22Rv1 (cell line): ENCODE measurements at regions not wholly inside any gene's neighbourhood (a gene's known extent, or its start where the extent isn't known, plus 50 kb on each side); places are given as distances from the start of the nearest gene placed in this dataset.
"Not testable (repeated sequence)": the region's sequence is repeated elsewhere in the genome, so short reads cannot be mapped to it uniquely, and the experiment has no call there.

Source experiments
- H3K27ac ChIP-seq: fragments of 450-650 bp; 2 replicates; pipeline ENCODE4 v1.5.1; 2017
- ZFX ChIP-seq: fragments of 450-650 bp; IDR thresholded peaks from 2 replicates; pipeline ENCODE4 v1.6.1; 2017; ENCODE audit warnings: antibody characterized with exemption, borderline replicate concordance
- TF ChIP-seq, protein P1 (sequence below): fragments of 450-650 bp; IDR thresholded peaks from 2 replicates; pipeline ENCODE4 v1.5.1; 2017; ENCODE audit warnings: mild to moderate bottlenecking

DNA sequence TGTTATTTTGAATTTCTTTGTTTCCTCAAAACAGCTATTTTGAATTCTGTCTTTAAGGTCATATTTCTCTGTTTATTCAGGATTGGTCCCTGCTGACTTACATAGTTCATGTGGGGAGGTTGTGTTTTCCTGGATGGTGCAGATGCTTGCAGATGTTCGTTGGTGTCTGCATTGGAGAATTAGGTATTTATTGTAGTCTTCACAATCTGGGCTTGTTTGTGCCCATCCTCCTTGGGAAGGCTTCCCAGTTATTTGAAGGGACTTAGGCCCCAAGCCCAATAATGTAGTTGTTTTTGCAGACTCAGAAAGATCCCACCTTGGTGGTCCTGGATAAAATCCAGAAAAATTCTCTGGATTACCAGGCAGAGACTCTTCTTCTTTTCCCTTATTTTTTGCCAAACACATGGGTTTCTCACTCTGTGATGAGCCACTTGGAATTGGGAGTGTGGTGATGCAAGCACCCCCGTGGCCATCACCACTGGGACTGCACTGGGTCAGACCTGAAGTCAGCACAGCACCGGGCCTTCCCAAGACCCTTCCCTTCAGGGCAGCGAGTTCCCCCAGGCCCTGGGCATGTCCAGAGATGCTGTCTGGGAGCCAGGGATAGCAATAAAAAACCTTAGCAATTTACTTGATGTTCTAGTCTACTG lies 81.6 kb upstream of the EZR start:
- TF ChIP-seq, protein P1, sequence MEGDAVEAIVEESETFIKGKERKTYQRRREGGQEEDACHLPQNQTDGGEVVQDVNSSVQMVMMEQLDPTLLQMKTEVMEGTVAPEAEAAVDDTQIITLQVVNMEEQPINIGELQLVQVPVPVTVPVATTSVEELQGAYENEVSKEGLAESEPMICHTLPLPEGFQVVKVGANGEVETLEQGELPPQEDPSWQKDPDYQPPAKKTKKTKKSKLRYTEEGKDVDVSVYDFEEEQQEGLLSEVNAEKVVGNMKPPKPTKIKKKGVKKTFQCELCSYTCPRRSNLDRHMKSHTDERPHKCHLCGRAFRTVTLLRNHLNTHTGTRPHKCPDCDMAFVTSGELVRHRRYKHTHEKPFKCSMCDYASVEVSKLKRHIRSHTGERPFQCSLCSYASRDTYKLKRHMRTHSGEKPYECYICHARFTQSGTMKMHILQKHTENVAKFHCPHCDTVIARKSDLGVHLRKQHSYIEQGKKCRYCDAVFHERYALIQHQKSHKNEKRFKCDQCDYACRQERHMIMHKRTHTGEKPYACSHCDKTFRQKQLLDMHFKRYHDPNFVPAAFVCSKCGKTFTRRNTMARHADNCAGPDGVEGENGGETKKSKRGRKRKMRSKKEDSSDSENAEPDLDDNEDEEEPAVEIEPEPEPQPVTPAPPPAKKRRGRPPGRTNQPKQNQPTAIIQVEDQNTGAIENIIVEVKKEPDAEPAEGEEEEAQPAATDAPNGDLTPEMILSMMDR = no peak
- TF ChIP-seq ZFX = no peak
- H3K27ac ChIP-seq = no peak overlapping the region

DNA sequence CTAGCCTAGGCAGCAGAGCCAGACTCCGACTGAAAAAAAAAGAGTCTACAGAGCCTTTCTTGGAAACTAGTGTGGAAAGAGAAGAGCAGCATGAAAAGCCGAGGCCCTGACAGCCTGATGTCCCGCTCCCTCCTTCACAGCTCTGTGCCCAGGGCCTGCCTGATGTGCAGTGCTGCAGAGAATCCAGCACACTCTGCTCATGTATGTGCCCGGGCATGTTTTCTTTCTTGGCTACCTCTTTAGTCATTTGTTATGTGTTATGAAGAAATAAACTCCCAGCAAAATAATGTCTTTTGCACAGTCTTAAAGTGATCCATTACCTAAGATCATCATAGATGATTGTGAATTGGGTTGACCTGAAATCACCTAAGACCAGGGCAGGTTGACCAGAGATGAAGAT lies 78.1 kb upstream of the EZR start:
- TF ChIP-seq, protein P1 = no peak
- no peak for TF ChIP-seq ZFX
- H3K27ac ChIP-seq = no peak overlapping the region

DNA sequence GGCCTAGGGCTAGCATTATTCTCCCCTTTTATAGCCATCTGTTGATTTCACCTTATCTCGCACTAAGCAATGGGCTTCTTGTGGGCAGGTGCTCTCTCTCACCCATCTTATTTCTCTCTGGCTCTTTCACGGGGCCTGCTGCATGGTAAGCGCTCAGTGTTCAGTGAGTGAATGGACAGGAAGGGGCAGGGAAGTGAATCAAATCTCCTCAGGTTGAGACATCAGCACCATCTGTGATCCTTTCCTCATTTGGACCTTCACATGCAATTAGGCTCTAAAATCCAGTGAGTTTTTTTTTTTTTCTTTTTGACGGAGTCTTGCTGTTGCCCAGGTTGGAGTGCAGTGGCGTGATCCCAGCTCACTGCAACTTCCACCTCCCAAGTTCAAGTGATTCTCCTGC lies 76.5 kb upstream of the EZR start:
- TF ChIP-seq, protein P1 = no peak
- no peak for TF ChIP-seq ZFX
- H3K27ac ChIP-seq = no peak overlapping the region

DNA sequence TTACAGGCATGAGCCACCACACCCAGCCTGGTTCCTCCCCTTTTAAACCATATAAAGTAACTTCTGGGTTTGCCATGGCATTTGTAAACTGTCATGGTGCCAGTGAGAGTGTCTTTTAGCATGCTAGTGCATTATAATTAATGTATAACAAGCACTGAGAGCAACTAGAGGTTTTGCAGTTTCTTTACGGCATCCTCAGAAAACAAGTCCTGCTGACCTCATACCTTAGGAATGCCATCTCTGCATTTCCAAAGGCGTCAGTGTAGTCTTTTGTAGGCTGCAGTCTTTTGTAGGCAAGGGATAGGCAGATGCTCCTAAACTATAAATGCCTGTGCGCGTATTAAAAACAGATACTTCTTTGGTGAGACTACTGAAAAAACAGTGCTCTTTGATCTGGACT lies 75.0 kb upstream of the EZR start:
- no peak for TF ChIP-seq ZFX
- TF ChIP-seq, protein P1 = no peak
- H3K27ac ChIP-seq = no peak overlapping the region

DNA sequence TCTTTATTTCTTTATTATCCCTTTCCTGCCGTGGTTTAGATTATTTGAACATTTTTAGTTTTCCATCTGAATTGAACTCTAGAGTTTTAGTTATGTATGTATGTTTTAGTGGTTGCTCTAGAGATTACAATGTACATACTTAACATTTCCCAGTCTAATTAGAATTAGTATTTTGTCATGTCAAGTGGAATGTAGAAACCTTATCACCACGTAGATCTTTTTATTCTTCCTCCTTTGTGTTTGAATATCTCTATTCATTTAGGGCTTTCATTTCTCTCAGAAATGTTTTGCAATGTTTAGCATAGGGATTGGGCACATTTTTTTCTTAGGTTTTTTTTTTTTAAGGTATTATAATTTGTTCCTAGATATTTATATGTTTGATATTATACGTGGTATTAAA lies 73.1 kb upstream of the EZR start:
- no peak for TF ChIP-seq ZFX
- TF ChIP-seq, protein P1 = no peak
- H3K27ac ChIP-seq = no peak overlapping the region

DNA sequence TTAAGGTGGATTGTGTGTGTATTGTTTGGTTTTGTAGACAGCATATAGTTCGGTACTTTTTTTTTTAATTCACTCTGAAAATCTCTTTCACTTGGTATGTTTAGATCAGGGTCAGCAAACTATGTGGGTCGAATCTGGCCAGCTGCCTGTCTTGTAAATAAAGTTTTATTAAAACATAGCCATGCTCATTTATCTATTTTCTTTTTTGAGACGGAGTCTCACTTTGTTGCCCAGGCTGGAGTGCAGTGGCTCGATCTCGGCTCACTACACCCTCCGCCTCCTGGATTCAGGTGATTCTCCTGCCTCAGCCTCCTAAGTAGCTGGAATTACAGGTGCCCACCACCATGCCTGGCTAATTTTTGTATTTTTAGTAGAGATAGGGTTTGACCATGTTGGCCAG lies 72.4 kb upstream of the EZR start:
- not testable (repeated sequence) for H3K27ac ChIP-seq

DNA sequence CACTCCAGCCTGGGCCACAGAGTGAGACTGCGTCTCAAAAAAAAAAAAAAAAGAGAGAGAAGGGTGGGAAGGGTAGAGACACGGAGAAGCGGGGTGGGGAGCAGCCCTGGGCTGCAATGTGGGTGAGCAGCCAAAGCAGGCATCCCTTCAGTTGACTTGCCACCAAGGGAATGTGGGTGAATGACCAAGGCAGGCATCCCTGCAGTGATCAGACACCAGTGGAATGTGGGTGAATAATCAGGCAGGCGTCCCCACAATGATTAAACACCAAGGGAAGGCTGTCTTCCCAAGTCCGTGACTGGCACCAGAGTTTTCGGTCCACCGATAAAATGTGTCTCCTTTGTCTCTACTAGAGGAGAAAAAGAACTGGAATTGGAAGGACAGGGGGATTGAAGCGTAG lies 69.0 kb upstream of the EZR start:
- not testable (repeated sequence) for H3K27ac ChIP-seq

DNA sequence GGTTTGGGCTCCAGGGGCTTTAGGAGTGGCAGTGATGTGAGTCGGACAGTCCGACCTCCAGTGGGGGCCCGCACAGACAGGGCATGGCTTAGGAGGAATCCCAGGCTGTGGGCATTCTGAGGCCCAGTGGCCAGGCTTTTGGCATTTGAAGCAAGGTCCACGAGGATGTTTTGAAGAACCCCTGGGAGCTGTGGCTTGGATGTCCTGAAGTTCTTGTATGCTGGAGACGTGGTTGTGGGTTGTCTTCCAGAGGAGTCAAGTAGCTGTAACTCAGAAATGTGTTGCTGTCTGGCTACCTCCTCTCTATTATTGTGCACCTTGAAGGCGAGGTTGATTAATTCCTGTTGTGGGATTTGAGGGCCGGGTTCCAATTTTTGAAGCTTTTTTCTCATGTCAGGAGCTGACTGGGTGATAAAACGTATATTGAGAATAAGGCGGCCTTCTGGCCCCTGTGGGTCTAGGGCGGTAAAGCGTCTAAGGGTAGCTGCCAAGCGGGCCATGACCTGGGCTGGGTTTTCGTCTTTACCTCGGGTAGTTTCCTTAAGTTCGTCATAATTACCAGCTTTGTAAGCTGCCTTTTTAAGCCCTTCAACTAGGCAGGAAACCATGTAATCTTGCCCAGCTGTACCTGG lies 67.3 kb upstream of the EZR start:
- not testable (repeated sequence) for H3K27ac ChIP-seq

DNA sequence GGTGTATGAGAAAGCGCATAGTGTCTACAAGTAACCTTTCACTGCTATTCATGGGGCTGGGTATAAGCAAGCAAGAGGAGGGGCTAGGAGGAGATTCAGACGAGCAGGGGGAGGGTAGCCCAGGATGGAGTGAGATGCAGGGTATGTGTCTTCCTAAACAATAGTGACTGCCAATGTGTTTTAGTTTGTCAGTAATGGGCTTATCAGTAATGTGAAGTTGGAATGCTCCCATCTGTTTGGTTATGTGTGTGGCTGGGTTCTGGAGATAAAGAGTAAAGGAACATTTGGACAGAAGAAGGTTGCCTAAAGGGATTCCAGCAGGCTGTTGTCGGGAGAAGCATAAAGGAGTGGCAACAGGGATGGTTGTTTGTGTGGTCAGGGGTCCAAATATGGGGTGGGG lies 62.7 kb upstream of the EZR start:
- H3K27ac ChIP-seq = not testable (repeated sequence)

DNA sequence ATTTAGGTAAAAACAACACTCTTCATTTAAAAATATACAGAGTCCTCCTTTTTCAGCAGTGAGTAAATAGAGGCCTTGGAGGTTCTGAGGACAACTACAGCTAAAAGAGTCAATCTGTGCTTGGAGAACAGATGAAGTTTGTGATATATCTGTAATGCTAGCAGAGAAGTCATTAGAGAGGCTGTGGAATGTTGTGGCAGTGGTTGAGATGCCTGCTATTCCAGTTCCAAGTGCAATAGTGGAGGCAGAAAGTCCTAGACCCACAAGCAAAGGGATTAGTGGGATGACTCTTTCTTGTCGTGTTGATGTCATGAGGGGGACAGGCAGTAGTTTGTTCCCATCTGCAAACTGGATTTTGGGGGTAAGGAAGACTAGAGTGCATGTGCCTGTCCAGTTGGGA lies 62.1 kb upstream of the EZR start:
- not testable (repeated sequence) for H3K27ac ChIP-seq
